ENCODE measurements at regions not wholly inside any gene's neighbourhood (a gene's known extent, or its start where the extent isn't known, plus 50 kb on each side); places are given as distances from the start of the nearest gene placed in this dataset.

DNA sequence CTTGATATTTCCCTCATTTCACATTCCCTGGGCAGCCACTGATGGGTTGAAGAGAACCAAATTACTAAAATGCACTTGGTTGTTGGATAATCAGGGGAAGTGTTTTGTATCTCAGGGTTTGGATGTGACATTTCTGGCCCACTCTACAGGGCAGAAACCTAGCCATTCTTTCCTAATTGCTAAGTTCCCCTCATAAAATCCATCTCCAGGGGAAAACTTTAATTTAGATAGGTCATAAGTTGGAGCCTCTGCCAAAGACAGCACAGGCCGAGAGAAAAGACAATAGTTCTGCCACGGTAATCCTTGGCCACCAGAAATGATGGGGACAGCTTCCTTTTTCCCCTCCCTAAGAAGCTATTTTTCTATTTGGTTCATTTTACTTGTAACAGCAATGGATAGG, 192.7 kb upstream of the C1QTNF7 start:
- peaks cover 0 to 19% of the 10 kb centered on the region in 2 experiments for H3K4me1 ChIP-seq (ENCODE audit: control insufficient read depth in 1 of 2, insufficient read depth in 1 of 2, low read depth in 1 of 2, low read length in 1 of 2)
- H3K4me3 ChIP-seq (ENCODE audit: low read depth in 1 of 2, low read length in 1 of 2), result no peak overlapping the region
- H3K36me3 ChIP-seq, result no peaks in the 10 kb centered on the region
- no peak overlapping the region for H3K27ac ChIP-seq
- no peaks in the 10 kb centered on the region for H3K27me3 ChIP-seq
- TF ChIP-seq, protein P1, sequence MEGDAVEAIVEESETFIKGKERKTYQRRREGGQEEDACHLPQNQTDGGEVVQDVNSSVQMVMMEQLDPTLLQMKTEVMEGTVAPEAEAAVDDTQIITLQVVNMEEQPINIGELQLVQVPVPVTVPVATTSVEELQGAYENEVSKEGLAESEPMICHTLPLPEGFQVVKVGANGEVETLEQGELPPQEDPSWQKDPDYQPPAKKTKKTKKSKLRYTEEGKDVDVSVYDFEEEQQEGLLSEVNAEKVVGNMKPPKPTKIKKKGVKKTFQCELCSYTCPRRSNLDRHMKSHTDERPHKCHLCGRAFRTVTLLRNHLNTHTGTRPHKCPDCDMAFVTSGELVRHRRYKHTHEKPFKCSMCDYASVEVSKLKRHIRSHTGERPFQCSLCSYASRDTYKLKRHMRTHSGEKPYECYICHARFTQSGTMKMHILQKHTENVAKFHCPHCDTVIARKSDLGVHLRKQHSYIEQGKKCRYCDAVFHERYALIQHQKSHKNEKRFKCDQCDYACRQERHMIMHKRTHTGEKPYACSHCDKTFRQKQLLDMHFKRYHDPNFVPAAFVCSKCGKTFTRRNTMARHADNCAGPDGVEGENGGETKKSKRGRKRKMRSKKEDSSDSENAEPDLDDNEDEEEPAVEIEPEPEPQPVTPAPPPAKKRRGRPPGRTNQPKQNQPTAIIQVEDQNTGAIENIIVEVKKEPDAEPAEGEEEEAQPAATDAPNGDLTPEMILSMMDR (IDR thresholded peaks at IDR 0.05), result no peak
- H3K9me3 ChIP-seq, result no peaks in the 10 kb centered on the region

DNA sequence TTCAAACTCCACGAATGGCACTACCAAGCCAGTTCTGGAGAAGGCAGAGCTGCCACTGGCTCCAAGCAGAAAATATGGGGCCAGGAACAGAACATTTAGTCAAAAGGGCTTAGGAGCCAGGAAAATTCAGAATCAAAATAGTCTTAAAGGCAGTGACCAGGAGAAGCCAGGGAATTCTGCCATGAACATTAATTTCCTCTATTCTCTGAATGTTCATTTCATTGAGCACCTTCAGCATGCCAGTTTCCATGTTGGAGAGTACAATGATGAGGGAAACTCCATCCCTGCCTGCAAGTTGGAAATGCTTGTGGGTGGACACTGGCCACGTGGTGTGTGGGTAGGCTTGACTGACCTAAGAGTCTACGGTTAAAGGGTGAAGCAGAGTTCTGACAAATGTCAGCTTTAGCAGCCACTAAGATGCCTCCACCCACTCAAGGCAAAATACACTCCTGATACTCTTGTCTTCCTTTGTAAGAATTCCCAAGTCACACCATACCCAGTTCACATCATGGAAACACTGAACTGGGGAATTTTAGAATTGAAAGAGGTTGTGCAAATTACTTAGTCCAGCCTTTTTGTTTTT, 190.1 kb upstream of the C1QTNF7 start:
- TF ChIP-seq, protein P1 (IDR thresholded peaks at IDR 0.05), result no peak

GRCh38 chr4:15238720-15239119, 189.1 kb upstream of the C1QTNF7 start:
- Histone ChIP-seq H3K4me3 (ENCODE audit: low read depth in 1 of 2, low read length in 1 of 2) (no peak overlapping the region), H3K4me1 (ENCODE audit: control insufficient read depth in 1 of 2, insufficient read depth in 1 of 2, low read depth in 1 of 2, low read length in 1 of 2) (peaks cover 0 to 9% of the 10 kb centered on the region in 2 experiments), H3K36me3 (no peaks in the 10 kb centered on the region), H3K27me3 (no peaks in the 10 kb centered on the region), H3K9me3 (no peaks in the 10 kb centered on the region), H3K27ac (no peak overlapping the region)
- TF ChIP-seq, protein P1 (IDR thresholded peaks at IDR 0.05), result peak; percentile 70

More for the DNA sequence above, 190.1 kb upstream of the C1QTNF7 start:
- H3K27ac ChIP-seq, result no peak overlapping the region
- H3K27me3 ChIP-seq, result no peaks in the 10 kb centered on the region
- H3K4me1 ChIP-seq (ENCODE audit: control insufficient read depth in 1 of 2, insufficient read depth in 1 of 2, low read depth in 1 of 2, low read length in 1 of 2), result peaks cover 0 to 19% of the 10 kb centered on the region in 2 experiments
- H3K9me3 ChIP-seq, result no peaks in the 10 kb centered on the region
- H3K36me3 ChIP-seq, result no peaks in the 10 kb centered on the region
- no peak overlapping the region for H3K4me3 ChIP-seq (ENCODE audit: low read depth in 1 of 2, low read length in 1 of 2)

DNA sequence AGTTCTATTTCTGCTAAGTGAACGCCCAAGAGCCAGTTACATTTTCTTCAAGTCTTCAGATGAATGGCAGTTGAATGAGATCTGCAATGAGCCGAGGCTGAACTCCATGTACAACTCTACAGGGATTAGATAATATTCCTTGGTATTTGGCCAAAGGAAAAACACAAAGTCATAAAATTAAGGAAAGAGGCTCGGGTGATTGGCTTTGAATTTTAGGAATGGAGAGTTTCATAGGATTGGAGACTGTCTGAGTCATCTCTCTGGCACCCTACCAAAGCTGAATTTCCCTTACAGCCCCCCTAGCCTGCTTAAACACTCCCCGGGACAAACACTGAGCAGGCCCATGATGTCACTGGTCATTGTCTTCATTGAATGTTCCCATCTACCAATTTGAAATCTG, 188.0 kb upstream of the C1QTNF7 start:
- Histone ChIP-seq H3K4me1 (ENCODE audit: control insufficient read depth in 1 of 2, insufficient read depth in 1 of 2, low read depth in 1 of 2, low read length in 1 of 2) (no peaks in the 10 kb centered on the region), H3K27ac (no peak overlapping the region), H3K4me3 (ENCODE audit: low read depth in 1 of 2, low read length in 1 of 2) (no peak overlapping the region), H3K9me3 (no peaks in the 10 kb centered on the region), H3K27me3 (no peaks in the 10 kb centered on the region), H3K36me3 (no peaks in the 10 kb centered on the region)
- TF ChIP-seq, protein P1 (IDR thresholded peaks at IDR 0.05), result no peak

- no peaks in the 10 kb centered on the region for H3K36me3 ChIP-seq
- no peaks in the 10 kb centered on the region for H3K4me1 ChIP-seq (ENCODE audit: control insufficient read depth in 1 of 2, insufficient read depth in 1 of 2, low read depth in 1 of 2, low read length in 1 of 2)
- TF ChIP-seq, protein P1 (IDR thresholded peaks at IDR 0.05), result no peak
- no peaks in the 10 kb centered on the region for H3K9me3 ChIP-seq
- H3K4me3 ChIP-seq (ENCODE audit: low read depth in 1 of 2, low read length in 1 of 2), result no peak overlapping the region
- no peaks in the 10 kb centered on the region for H3K27me3 ChIP-seq
- H3K27ac ChIP-seq, result no peak overlapping the region
Measured at GRCh38 chr4:15240764-15241163, 187.1 kb upstream of the C1QTNF7 start.

Data from neutrophil (primary cell).